ENCODE measurements at regions not wholly inside any gene's neighbourhood (a gene's known extent, or its start where the extent isn't known, plus 50 kb on each side); places are given as distances from the start of the nearest gene placed in this dataset.

- no peak for DNase-seq (ENCODE audit: low read depth)
- TF ChIP-seq CTCF (IDR thresholded peaks at IDR 0.05; ENCODE audit: insufficient read depth, low read length), result no peak
- no peak overlapping the region for H3K4me3 ChIP-seq (ENCODE audit: low read depth, low read length)
Observed at GRCh38 chr5:117679046-117679445, 1104.4 kb upstream of the SEMA6A start.

GRCh38 chr5:117675646-117676045 lies 1101.0 kb upstream of the SEMA6A start:
- no peak for TF ChIP-seq CTCF (IDR thresholded peaks at IDR 0.05; ENCODE audit: insufficient read depth, low read length)
- no peak for DNase-seq (ENCODE audit: low read depth)
- H3K4me3 ChIP-seq (ENCODE audit: low read depth, low read length), result no peak overlapping the region

- no peak for TF ChIP-seq CTCF (IDR thresholded peaks at IDR 0.05; ENCODE audit: insufficient read depth, low read length)
- no peak for DNase-seq (ENCODE audit: low read depth)
- no peak overlapping the region for H3K4me3 ChIP-seq (ENCODE audit: low read depth, low read length)
Observed at GRCh38 chr5:117671551-117671950, 1096.9 kb upstream of the SEMA6A start.

GRCh38 chr5:117667105-117667504 lies 1092.5 kb upstream of the SEMA6A start:
- H3K4me3 ChIP-seq (ENCODE audit: low read depth, low read length), result no peak overlapping the region
- no peak for DNase-seq (ENCODE audit: low read depth)
- TF ChIP-seq CTCF (IDR thresholded peaks at IDR 0.05; ENCODE audit: insufficient read depth, low read length), result no peak

GRCh38 chr5:117665121-117665520 lies 1090.5 kb upstream of the SEMA6A start:
- H3K4me3 ChIP-seq (ENCODE audit: low read depth, low read length), result no peak overlapping the region
- no peak for TF ChIP-seq CTCF (IDR thresholded peaks at IDR 0.05; ENCODE audit: insufficient read depth, low read length)
- DNase-seq (ENCODE audit: low read depth), result no peak

GRCh38 chr5:117662361-117662760 lies 1087.7 kb upstream of the SEMA6A start:
- H3K4me3 ChIP-seq (ENCODE audit: low read depth, low read length), result no peak overlapping the region
- no peak for DNase-seq (ENCODE audit: low read depth)
- TF ChIP-seq CTCF (IDR thresholded peaks at IDR 0.05; ENCODE audit: insufficient read depth, low read length), result no peak

GRCh38 chr5:117657541-117657940 lies 1082.9 kb upstream of the SEMA6A start:
- peak; percentile 3 for DNase-seq (ENCODE audit: low read depth)
- no peak overlapping the region for H3K4me3 ChIP-seq (ENCODE audit: low read depth, low read length)
- TF ChIP-seq CTCF (IDR thresholded peaks at IDR 0.05; ENCODE audit: insufficient read depth, low read length), result no peak

All from fibroblast of the aortic adventitia (primary cell).